IPS DF 4.7 (cell line): ENCODE measurements at regions not wholly inside any gene's neighbourhood (a gene's known extent, or its start where the extent isn't known, plus 50 kb on each side); places are given as distances from the start of the nearest gene placed in this dataset.

Experiments used
- DNase-seq: peaks from one replicate; pipeline ENCODE4 v3.0.0-alpha.2; 2013; ENCODE audit warnings: low spot score; ENCODE audit errors: extremely low read depth

GRCh38 chr4:124276461-124276860 lies 436.1 kb downstream of the ANKRD50 start:
- no peak for DNase-seq

- no peak for DNase-seq
These were observed 434.8 kb downstream of the ANKRD50 start for GRCh38 chr4:124277691-124278090.

- no peak for DNase-seq
These were observed 434.1 kb downstream of the ANKRD50 start for GRCh38 chr4:124278477-124278876.

GRCh38 chr4:124279741-124280140 lies 432.8 kb downstream of the ANKRD50 start:
- no peak for DNase-seq

GRCh38 chr4:124282301-124282898 lies 430.1 kb downstream of the ANKRD50 start:
- no peak for DNase-seq

GRCh38 chr4:124288706-124289486 lies 423.6 kb downstream of the ANKRD50 start:
- DNase-seq = no peak

- no peak for DNase-seq
These were observed 421.9 kb downstream of the ANKRD50 start for GRCh38 chr4:124290678-124291077.

GRCh38 chr4:124295413-124295812 lies 417.1 kb downstream of the ANKRD50 start:
- DNase-seq = no peak

GRCh38 chr4:124304941-124305340 lies 407.6 kb downstream of the ANKRD50 start:
- DNase-seq = no peak

- no peak for DNase-seq
These were observed 406.2 kb downstream of the ANKRD50 start for GRCh38 chr4:124306352-124306751.

GRCh38 chr4:124307143-124307542 lies 405.4 kb downstream of the ANKRD50 start:
- DNase-seq = no peak

GRCh38 chr4:124318292-124318691 lies 394.2 kb downstream of the ANKRD50 start:
- DNase-seq = no peak

GRCh38 chr4:124321364-124321763 lies 391.2 kb downstream of the ANKRD50 start:
- DNase-seq = no peak

GRCh38 chr4:124322234-124323065 lies 390.1 kb downstream of the ANKRD50 start:
- no peak for DNase-seq

GRCh38 chr4:124325690-124326089 lies 386.8 kb downstream of the ANKRD50 start:
- no peak for DNase-seq

GRCh38 chr4:124329134-124329533 lies 383.4 kb downstream of the ANKRD50 start:
- DNase-seq = no peak

- DNase-seq = no peak
These were observed 382.5 kb downstream of the ANKRD50 start for GRCh38 chr4:124330045-124330444.

GRCh38 chr4:124331781-124332180 lies 380.8 kb downstream of the ANKRD50 start:
- DNase-seq = no peak

GRCh38 chr4:124333466-124333865 lies 379.1 kb downstream of the ANKRD50 start:
- DNase-seq = no peak

- DNase-seq = peak; percentile 46
These were observed 378.4 kb downstream of the ANKRD50 start for GRCh38 chr4:124334119-124334518.

- DNase-seq = no peak
These were observed 374.7 kb downstream of the ANKRD50 start for GRCh38 chr4:124337874-124338273.

GRCh38 chr4:124343661-124344171 lies 368.8 kb downstream of the ANKRD50 start:
- no peak for DNase-seq
